CD4-positive, alpha-beta T cell treated with Interleukin-1 beta for 1 hour (primary cell): ENCODE measurements at regions not wholly inside any gene's neighbourhood (a gene's known extent, or its start where the extent isn't known, plus 50 kb on each side); places are given as distances from the start of the nearest gene placed in this dataset.
"Not testable (repeated sequence)": the region's sequence is repeated elsewhere in the genome, so short reads cannot be mapped to it uniquely, and the experiment has no call there.

Source experiments
- DNase-seq, 2 donors: peaks; one replicate each; pipeline ENCODE4 v3.0.0-alpha.2; 2020 to 2022

DNA sequence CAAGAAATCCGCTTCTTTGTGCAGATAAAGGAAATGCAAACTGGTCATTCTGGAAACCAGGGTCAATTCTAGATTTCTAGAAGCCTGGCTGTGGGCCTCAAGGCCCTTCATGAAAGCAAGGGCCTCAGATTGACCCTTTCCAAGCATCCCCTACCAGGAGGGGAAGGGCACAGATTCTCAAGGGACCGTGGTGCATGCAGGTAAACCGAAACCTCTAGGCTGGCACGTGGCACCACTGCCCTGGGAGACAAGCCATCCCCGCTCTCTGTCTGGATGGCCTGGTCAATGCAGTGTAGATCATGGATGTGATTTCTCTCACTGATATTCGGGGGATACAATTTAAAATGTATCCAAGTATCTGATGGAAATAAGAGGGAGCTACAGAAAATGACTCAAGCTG, 69.4 kb downstream of the TOMM20 start:
- DNase-seq: no peak

- no peak for DNase-seq
These were observed 69.9 kb downstream of the TOMM20 start for GRCh38 chr1:235058695-235059094.

GRCh38 chr1:235057385-235058306, 71.0 kb downstream of the TOMM20 start:
- no peak for DNase-seq

DNA sequence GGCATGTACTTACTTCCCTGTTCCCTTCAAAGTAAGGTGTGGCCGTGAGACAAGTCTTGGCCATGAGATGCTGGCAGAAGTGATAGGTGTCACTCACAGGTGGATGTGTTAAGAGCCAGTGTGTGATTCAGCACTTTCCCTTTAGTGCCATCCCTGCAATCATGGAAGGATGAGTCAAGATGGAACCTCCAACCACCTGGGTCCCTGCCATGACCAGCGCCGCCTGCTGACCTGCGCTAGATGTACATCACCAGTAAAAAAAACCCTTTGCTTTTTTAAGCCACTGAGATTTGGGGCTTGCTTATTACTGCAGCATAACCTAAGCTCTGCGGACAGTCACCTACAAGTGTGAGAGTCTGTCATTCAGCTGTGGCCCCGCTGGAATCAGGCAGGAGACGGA, 71.7 kb downstream of the TOMM20 start:
- DNase-seq: no peak

DNA sequence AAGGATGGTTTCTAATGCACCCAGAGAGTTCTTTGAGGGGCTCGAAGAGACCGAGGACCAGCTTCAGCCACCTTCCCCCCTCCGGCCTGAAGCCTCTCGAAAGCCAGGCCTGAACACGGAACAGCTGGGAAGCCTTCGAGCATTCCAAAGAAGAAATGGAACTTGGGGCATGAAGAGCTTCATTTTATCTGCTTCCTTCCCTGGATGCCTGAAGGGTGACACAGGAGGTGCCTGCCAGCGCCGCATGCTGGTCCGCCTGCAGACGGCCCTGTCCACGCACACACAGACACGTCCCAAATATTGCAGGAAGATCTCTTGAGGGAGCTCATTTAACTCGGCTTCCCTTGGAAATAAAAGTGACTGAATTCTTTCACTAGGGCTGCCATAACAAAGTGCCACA, 73.7 kb downstream of the TOMM20 start:
- no peak for DNase-seq

GRCh38 chr1:235054466-235054865, 74.2 kb downstream of the TOMM20 start:
- DNase-seq: no peak

GRCh38 chr1:235052067-235053008, 76.3 kb downstream of the TOMM20 start:
- peak in 1 of 2 donors; percentile 19 for DNase-seq

DNA sequence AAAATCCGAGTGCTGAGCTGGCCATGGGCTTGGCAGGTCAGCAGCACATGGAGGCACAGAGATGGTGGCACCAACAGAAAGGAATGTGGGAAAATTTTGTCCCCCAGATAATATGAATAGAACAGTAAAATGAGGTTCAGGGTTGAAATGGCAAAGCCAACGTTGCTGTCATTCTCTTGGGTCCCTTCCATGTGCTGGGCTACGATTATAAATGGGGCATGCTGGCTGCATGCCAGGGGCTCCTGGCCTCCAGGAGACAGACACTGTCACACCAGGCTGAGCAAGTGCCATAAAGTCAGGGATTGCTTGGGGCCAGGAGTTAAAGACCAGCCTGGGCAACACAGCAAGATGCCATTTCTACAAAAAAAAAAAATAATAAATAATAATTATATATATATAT, 77.1 kb downstream of the TOMM20 start:
- no peak for DNase-seq

DNA sequence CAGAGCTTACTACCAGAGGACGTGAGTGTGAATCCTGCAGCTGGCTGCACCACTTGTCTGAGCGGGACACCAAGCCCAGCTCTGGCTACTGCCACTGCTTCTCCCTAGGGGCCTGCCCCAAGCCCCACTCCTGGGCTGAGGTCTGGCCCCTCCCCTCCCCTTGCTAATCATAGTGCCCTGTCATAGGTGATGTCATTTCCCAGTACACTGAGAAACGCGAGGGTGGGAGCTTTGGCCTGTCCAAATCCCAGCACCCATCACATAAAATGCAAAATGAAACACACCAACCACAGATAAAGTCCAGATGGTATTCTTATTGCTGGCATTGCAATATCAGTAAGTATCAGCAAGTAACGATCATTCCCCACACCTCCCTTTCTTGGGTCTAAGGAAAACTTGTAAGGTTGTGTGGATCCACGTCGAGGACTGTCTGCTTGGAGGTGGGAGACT, 77.7 kb downstream of the TOMM20 start:
- no peak for DNase-seq

DNA sequence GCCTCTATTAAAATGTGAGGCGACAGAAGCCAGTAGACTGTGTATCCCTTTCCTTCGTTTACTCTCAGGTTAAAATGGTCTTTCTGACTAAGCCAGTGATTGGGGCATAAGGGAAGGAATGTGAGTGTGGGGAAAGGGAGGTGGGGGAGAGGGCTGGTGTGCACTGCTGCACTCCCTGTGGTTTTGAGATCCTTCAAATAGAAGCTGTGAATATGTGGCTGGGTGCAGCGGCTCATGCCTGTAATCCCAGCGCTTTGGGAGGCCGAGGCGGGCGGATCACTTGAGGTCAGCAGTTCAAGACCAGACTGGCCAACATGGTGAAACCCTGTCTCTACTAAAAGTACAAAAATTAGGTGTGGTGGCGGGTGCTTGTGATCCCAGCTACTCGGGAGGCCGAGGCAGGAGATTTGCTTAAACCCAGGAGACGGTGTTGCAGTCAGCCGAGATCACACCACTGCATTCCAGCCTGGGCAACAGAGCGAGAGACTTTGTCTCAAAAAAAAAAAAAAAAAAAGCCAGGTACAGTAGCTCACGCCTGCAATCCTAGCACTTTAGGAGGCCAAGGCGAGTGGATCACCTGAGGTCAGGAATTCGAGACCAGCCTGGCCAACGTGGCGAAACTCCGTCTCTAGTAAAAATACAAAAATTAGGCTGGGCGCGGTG, 78.8 kb downstream of the TOMM20 start:
- DNase-seq: not testable (repeated sequence)

GRCh38 chr1:235049217-235049616, 79.4 kb downstream of the TOMM20 start:
- DNase-seq: no peak

DNA sequence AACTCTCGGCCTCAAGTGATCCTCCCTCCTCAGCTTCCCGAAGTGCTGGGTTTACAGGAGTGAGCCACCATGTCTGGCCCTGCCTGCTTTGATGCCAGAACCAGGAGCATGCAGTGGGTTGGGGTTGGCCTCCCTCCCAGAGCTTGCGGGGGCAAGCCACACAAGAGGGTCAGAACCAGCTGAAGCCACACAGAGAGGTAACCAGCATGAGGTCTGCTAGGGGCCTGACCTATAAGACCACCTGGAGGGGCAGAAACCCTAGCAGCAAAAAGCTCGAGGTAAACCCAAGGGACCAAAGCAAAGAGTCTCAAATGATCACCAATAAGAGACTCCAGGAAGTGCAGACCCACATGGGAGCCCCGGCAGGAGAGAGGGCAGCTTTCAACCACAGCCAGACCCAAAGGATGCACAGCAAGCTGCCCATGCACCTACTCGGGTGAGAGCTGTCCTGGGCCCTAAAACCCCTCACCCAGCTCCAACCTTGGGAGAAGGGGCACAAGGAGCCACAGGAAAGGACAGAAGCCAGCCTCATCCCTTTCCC, 81.2 kb downstream of the TOMM20 start:
- no peak for DNase-seq

GRCh38 chr1:235045921-235046601, 82.6 kb downstream of the TOMM20 start:
- DNase-seq: no peak

- no peak for DNase-seq
These were observed 83.5 kb downstream of the TOMM20 start for GRCh38 chr1:235045034-235045690.

DNA sequence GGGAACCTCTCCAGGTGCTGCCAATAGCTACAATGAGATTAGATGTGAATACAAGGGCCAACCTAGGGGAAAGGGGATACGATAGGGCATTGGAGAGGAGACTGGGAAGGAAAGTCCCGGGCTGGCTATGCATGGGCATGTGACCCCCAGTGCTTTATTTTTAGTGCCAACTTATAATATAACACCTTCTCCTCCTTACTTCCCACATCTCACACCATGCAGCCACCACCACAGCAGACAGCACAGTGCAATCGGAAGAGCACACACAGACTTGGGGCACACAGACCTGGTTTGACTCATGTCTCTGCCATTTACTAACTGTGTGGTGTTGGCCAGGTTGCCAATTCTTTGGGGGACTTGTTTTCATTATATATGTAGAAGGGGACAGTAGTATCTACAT, 85.4 kb downstream of the TOMM20 start:
- no peak for DNase-seq

DNA sequence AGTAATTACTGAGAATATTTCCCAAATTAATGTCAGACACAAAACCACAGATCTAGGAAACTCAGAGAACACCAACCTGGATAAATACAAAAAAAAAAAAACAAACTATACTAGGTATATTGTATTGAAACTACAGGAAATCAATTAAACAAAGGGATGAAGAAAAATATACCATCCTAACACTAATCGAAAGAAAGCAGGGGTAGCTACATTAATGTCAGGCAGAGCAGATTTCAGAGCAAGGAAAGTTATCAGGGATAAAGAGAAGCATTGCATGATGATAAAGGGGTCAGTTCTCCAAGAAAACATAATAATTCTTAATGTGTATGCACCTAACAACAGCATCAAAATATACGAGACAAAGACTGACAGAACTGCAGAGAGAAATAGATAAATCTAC, 89.9 kb downstream of the TOMM20 start:
- no peak for DNase-seq

DNA sequence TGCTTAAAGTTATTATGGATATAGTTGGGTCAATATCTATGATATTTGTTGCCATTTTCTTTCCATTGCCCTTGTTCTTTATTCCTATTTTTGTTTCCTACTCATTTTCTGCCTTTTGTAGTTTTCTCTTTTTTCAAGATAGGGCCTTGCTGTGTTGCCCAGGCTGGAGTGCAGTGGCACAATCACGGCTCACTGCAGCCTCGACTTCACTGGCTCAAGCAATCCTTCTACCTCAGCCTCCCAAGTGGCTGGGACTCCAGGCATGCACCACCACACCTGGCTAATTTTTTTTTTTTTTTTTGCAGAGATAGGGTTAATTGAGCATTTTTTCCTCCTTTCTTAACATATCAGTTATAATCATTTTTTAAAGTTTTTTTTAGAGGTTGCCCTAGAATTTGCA, 92.7 kb downstream of the TOMM20 start:
- DNase-seq: no peak

DNA sequence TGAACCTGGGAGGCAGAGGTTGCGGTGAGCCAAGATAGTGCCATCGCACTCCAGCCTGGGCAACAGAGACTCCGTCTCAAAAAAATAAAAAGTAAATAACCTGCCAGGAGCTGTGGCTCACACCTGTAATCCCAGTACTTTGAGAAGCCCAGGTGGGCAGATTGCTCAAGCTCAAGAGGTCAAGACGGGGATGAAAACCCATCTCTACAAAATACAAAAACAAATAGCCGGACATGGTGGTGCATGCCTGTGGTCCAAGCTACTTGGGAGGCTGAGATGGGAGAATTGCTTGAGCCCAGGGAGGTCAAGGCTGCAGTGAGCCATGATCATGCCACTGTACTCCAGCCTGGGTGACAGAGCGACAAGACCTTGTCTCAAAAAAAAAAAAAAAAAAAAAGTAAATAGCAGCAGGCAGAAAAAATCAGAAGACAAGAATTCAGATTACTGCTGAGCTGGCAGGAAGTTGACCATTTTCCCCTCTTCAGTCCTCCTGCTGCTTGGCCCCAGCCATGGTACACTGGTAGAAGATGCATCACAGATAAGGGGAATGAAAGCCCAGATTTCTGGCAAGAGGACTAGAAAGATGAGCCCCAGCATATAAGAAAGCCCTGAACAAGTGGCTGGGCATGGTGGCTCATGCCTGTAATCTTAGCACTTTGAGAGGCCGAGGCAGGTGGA, 97.6 kb downstream of the TOMM20 start:
- no peak for DNase-seq

- DNase-seq: no peak
These were observed 100.8 kb downstream of the TOMM20 start for GRCh38 chr1:235027862-235028250.

- DNase-seq: no peak
These were observed 101.4 kb downstream of the TOMM20 start for GRCh38 chr1:235027076-235027861.
